ENCODE measurements at regions not wholly inside any gene's neighbourhood (a gene's known extent, or its start where the extent isn't known, plus 50 kb on each side); places are given as distances from the start of the nearest gene placed in this dataset.

DNA sequence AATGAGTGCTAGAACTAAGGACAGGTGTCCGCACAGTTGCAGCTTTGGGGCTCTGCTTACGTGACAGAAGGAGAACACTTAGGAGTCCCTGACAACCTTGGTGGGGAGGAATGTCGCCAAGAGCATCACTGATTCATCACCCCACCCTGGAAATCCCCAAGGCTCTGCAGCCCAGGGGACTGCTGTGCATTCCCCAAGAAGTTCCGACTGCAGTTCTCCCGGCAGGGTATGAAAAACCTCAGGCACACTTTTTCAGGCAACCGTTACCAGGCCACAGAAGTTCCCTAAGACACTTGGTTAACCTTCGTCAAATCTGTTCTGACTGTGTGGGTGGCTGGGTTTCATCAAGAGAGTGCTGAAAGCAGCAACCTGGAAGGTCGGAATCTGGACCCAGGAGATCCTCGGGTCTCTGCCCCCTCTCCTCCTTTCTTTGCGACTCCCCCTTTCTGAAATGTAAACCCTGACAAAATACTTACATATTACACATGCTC, 192.1 kb upstream of the CXCR4 start:
- H3K9me3 ChIP-seq: no peaks in the 10 kb centered on the region
- TF ChIP-seq POLR2A (IDR thresholded peaks at IDR 0.05) (no peak), EP300 (IDR thresholded peaks at IDR 0.05) (no peak), POLR2AphosphoS5 (IDR thresholded peaks at IDR 0.05) (no peak)
- TF ChIP-seq, protein P1, sequence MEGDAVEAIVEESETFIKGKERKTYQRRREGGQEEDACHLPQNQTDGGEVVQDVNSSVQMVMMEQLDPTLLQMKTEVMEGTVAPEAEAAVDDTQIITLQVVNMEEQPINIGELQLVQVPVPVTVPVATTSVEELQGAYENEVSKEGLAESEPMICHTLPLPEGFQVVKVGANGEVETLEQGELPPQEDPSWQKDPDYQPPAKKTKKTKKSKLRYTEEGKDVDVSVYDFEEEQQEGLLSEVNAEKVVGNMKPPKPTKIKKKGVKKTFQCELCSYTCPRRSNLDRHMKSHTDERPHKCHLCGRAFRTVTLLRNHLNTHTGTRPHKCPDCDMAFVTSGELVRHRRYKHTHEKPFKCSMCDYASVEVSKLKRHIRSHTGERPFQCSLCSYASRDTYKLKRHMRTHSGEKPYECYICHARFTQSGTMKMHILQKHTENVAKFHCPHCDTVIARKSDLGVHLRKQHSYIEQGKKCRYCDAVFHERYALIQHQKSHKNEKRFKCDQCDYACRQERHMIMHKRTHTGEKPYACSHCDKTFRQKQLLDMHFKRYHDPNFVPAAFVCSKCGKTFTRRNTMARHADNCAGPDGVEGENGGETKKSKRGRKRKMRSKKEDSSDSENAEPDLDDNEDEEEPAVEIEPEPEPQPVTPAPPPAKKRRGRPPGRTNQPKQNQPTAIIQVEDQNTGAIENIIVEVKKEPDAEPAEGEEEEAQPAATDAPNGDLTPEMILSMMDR (IDR thresholded peaks at IDR 0.05): no peak
- no peak overlapping the region for H3K4me3 ChIP-seq
- H3K4me1 ChIP-seq: no peaks in the 10 kb centered on the region
- H3K27ac ChIP-seq: no peak overlapping the region
- WGBS: 65% methylated on average over 9 of the region's 10 CpGs
- no peaks in the 10 kb centered on the region for H3K36me3 ChIP-seq
- peaks cover 3% of the 10 kb centered on the region for H3K27me3 ChIP-seq
- DNase-seq (ENCODE audit: low spot score in 2 of 2): no peak

DNA sequence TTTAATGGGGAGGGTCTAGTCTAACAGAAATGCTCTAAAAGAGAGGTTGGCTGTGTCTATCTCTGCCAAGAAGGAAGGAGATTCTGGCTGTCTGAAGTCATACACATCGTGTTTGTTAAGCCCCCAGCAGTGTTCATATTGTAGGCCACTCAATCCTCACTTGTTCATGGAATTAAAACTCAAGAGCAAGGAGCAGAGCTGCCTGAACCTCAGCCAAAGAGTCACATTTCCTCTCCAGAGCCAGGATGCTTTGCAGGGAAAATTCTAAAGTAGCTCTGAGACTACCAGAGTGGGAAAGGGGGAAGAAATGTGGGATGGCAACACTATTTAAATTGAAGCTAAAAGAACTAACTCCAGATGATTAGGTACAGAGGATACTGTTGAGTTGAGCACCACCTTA, 190.7 kb upstream of the CXCR4 start:
- Histone ChIP-seq H3K9me3 (no peaks in the 10 kb centered on the region), H3K4me3 (no peak overlapping the region), H3K4me1 (no peaks in the 10 kb centered on the region), H3K27ac (no peak overlapping the region), H3K36me3 (no peaks in the 10 kb centered on the region), H3K27me3 (peaks cover 3% of the 10 kb centered on the region)
- TF ChIP-seq POLR2AphosphoS5 (IDR thresholded peaks at IDR 0.05): no peak
- TF ChIP-seq EP300 (IDR thresholded peaks at IDR 0.05): no peak
- no peak for TF ChIP-seq POLR2A (IDR thresholded peaks at IDR 0.05)
- TF ChIP-seq, protein P1 (IDR thresholded peaks at IDR 0.05): no peak
- no peak for DNase-seq (ENCODE audit: low spot score in 2 of 2)
- 39% methylated on average over 1 of the region's 1 CpG for WGBS

DNA sequence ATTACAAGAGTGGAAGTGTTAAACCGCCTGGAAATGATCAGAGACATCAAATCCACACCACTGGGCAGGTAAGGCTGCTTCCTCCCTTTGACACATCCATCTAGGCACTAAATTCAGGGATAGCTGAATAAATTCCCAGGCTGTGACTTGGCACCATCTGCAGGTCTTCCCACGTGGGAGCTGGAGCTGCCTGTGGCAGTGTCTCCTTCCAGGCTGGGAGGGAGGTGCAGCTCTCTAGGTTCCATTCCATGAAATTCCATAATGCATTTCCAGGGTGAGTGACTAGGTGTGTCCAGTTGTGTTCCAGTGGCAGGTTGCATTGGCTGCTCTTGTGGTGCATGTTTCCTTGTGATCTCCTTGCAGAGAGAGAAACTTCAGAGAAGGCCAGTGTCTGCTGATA, 188.9 kb upstream of the CXCR4 start:
- H3K27ac ChIP-seq: no peak overlapping the region
- peaks cover 3% of the 10 kb centered on the region for H3K27me3 ChIP-seq
- H3K36me3 ChIP-seq: no peaks in the 10 kb centered on the region
- H3K4me1 ChIP-seq: no peaks in the 10 kb centered on the region
- DNase-seq (ENCODE audit: low spot score in 2 of 2): no peak
- 64% methylated on average over 2 of the region's 2 CpGs for WGBS
- H3K9me3 ChIP-seq: no peaks in the 10 kb centered on the region
- TF ChIP-seq, protein P1 (IDR thresholded peaks at IDR 0.05): no peak
- TF ChIP-seq POLR2AphosphoS5 (IDR thresholded peaks at IDR 0.05) (no peak), EP300 (IDR thresholded peaks at IDR 0.05) (no peak), POLR2A (IDR thresholded peaks at IDR 0.05) (no peak)
- H3K4me3 ChIP-seq: no peak overlapping the region

DNA sequence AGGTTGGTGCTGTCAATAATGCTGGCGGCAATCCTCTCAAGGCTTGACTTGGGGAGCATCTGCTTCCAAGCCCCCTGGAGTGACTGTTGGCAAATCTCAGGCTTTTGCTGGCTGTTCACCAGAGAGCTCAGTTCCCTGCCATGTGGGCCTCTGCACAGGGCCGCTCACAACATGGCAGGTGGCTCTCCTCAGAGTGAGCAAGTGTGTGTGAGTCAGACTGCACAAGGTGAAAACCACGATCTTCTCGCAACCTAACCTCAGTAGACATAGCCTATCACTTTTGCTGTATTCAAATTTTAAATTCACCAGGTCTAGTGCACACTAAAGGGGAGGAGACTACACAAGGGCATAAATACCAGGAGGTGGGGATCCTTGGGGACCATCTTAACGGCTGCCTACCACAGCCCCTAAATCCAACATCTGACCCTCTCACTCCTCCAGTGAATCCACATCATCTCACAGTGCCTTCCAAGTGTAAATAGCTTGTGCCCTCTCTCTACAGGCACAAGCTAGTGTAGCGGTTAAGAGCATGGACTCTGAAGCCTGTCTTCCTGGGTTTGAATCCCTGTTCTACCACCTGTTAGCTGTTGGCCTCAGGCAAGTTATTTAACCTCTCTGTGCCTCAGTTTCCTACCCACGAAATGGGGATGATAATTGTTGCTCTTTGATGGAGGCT, 187.7 kb upstream of the CXCR4 start:
- no peak for DNase-seq (ENCODE audit: low spot score in 2 of 2)
- H3K27me3 ChIP-seq: peaks cover 3% of the 10 kb centered on the region
- 92% methylated on average over 6 of the region's 7 CpGs for WGBS

DNA sequence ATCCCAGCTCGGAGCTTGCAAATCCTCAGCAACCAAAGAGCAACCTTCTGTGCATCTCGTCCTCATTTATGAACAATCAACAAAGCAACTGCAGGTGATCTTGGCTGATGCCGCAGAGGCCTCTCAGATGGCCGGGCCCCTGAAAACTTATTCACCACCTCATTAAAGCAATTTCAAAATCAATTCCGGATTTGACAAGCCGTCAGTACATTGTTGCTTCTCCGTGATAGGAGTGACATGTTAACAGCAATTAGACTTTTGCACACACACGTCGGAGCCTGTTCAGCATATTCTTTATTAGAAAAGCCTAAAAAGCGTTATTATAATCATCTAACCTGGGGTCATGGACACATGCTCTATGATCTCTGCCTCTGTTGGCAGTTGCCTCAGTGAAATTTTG, 183.1 kb upstream of the CXCR4 start:
- 67% methylated on average over 10 of the region's 10 CpGs for WGBS
- no peaks in the 10 kb centered on the region for H3K27me3 ChIP-seq

More for the DNA sequence above, 187.7 kb upstream of the CXCR4 start:
- Histone ChIP-seq H3K9me3 (no peaks in the 10 kb centered on the region), H3K4me3 (no peak overlapping the region), H3K27ac (no peak overlapping the region), H3K36me3 (no peaks in the 10 kb centered on the region), H3K4me1 (no peaks in the 10 kb centered on the region)
- TF ChIP-seq POLR2A (IDR thresholded peaks at IDR 0.05) (no peak), POLR2AphosphoS5 (IDR thresholded peaks at IDR 0.05) (no peak)
- TF ChIP-seq, protein P1 (IDR thresholded peaks at IDR 0.05): no peak

More for the DNA sequence above, 183.1 kb upstream of the CXCR4 start:
- Histone ChIP-seq H3K36me3 (no peaks in the 10 kb centered on the region), H3K4me1 (no peaks in the 10 kb centered on the region), H3K9me3 (no peaks in the 10 kb centered on the region), H3K27ac (no peak overlapping the region), H3K4me3 (no peak overlapping the region)
- DNase-seq (ENCODE audit: low spot score in 2 of 2): no peak
- no peak for TF ChIP-seq EP300 (IDR thresholded peaks at IDR 0.05)
